Spinal cord (tissue), 9 donors: ENCODE measurements at regions not wholly inside any gene's neighbourhood (a gene's known extent, or its start where the extent isn't known, plus 50 kb on each side); places are given as distances from the start of the nearest gene placed in this dataset.

ENCODE experiments used
- DNase-seq, 6 donors: peaks; one replicate each; pipeline versions ENCODE4 v3.0.0 to v3.0.0-alpha.2; 2013 to 2015; ENCODE audit warnings: low spot score in 6 of 6, low read depth in 4 of 6
- H3K27ac ChIP-seq: one replicate; pipeline ENCODE4 v1.5.1; 2013; ENCODE audit warnings: low read depth, low read length, control low read depth
- H3K27me3 ChIP-seq: one replicate; pipeline ENCODE4 v1.6.1; 2013; ENCODE audit warnings: low read length; ENCODE audit not compliant: control insufficient read depth, insufficient read depth
- H3K36me3 ChIP-seq: one replicate; pipeline ENCODE4 v1.6.1; 2013; ENCODE audit warnings: low read length; ENCODE audit not compliant: control insufficient read depth, insufficient read depth
- H3K4me1 ChIP-seq: one replicate; pipeline ENCODE4 v1.6.1; 2013; ENCODE audit warnings: low read length; ENCODE audit not compliant: control insufficient read depth, insufficient read depth
- H3K4me3 ChIP-seq: one replicate; pipeline ENCODE4 v1.5.1; 2013; ENCODE audit warnings: low read depth, low read length, control low read depth
- H3K9me3 ChIP-seq: one replicate; pipeline ENCODE4 v1.6.1; 2013; ENCODE audit warnings: low read length; ENCODE audit not compliant: control insufficient read depth, insufficient read depth
- WGBS: methylation state at CpG from one replicate; pipeline ENCODE4 v1.1.5; 2013; ENCODE audit warnings: missing lambda C conversion rate; ENCODE audit not compliant: insufficient coverage; 5-methylcytosine and 5-hydroxymethylcytosine counted together
- donor health status: healthy.

DNA sequence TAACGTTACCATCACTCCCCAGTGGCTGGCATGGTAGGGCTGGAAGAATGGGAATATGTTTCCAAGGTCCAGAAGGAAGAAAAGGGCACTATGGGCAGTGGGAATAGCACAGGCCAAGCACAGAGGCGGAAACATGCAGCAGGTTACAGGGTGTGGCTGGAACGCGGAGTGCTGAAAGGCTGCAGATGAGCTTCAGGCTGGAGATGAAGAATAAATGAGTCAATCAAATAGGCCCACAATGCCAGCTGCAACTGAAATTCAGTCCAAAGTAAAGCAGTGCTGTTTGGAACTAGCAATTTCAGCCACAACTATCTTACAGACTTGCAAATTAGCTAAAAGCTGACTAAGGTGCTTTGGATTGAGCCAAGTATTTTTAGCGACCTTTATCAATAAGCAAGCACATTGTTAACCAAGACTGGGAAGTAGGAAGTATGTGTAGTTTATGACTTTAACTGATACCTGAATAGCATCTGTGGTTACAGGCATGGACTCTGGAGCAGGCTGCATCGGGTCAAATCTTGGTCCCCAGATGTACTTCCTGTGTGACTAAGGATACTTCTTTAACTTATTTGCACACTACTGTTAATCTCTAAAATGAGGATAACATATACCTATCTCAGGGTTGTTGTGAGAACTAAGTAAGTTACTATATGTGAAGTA, 77.5 kb upstream of the CTTNBP2 start:
- no peak overlapping the region for H3K27ac ChIP-seq
- WGBS, result 91% methylated on average over 4 of the region's 6 CpGs
- H3K27me3 ChIP-seq, result no peaks in the 10 kb centered on the region

DNA sequence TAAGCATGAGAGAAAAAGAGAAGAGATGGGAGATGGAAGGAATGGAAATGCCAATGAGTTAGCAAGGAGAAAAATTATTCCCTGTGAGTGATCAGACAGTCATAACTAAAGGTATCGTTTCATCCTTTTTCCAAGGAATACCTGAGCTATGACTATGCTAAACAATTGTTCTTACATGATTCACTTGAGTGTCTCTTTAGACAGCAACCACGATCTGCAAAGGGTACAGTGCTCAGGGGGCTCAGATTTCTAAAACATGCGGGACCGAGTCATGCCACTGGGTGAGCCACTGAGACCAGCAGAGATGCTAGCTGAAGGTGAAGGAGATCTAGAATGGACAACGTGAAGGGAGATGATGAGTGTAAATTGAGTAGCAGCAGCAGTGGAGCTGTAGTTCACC, 78.0 kb upstream of the CTTNBP2 start:
- Histone ChIP-seq H3K27ac (no peak overlapping the region), H3K4me1 (no peaks in the 10 kb centered on the region), H3K27me3 (no peaks in the 10 kb centered on the region), H3K9me3 (no peaks in the 10 kb centered on the region), H3K36me3 (no peaks in the 10 kb centered on the region), H3K4me3 (no peak overlapping the region)
- 74% methylated on average over 3 of the region's 5 CpGs for WGBS
- DNase-seq, result no peak

More for the DNA sequence above, 77.5 kb upstream of the CTTNBP2 start:
- DNase-seq, result no peak
- Histone ChIP-seq H3K9me3 (no peaks in the 10 kb centered on the region), H3K4me3 (no peak overlapping the region), H3K4me1 (no peaks in the 10 kb centered on the region), H3K36me3 (no peaks in the 10 kb centered on the region)

DNA sequence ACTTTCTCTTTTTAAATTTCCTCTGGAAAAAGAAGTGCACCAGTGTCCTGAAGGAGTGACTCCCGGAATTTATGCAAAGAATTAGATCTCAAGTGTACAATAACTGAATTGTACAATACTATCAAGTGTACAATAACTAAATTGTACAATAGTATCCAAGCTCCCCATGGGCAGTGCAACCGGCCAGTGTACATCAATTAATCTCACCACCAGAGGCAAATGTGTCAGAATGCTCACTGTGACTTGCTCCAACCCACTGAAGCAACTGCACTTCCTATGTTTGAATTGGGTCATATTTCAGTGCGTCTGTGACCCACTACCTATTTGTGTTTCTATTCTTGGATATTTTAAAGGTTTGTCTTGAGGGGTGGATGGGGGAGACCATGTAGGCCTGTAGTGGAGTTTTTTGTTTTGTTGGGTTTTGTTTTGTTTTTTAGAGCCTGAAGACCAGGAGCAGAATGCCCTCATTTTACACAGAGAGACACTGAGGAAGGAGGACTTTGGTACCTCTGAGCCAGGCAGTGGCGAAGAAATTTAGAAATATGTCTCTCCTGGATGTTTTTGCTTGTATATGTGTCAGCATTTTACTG, 78.5 kb upstream of the CTTNBP2 start:
- no peaks in the 10 kb centered on the region for H3K9me3 ChIP-seq
- no peaks in the 10 kb centered on the region for H3K36me3 ChIP-seq
- no peak for DNase-seq
- no peaks in the 10 kb centered on the region for H3K27me3 ChIP-seq
- H3K4me3 ChIP-seq, result no peak overlapping the region
- no peak overlapping the region for H3K27ac ChIP-seq
- no CpG with 5 or more reads among the region's 4 CpGs for WGBS
- H3K4me1 ChIP-seq, result no peaks in the 10 kb centered on the region

DNA sequence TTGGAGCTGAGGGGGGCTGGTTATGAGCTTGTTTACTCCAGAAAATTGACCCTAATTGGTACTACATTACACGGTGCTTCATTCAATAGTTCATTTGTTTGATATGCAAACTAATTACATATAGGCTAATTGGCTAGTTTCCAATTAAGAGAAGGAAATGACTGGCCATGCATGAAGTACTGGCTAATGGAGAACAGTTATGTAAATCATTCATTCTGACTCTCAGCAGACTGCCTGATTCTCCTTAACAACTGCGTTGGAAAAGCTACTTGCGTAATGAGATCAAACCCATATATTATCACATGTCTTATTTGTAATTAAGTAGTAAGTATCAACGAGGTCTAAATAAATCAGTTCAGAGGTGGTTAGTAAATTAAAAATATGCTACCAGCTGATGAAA, 81.8 kb upstream of the CTTNBP2 start:
- H3K27ac ChIP-seq, result no peak overlapping the region
- DNase-seq, result peak in 1 of 6 donors; percentile 69
- WGBS, result no CpG with 5 or more reads among the region's 4 CpGs

DNA sequence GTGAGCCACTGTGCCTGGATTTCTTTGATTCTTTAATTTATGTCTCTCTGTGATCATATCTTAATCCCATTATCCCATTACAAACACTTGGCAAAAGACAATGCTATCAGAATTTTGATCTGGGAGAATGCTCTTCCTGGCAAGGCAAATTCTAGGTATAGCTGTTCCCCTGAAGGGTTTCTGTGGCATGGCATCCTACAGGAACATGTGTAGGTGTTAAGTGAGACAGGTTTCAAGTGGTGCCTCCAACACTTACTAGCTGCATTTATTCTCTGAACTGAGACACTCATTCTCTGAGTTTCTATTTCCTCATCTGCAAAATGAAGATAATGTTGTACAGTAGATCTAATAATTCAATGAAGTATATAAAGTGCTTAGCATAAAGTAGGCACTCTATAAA, 87.1 kb upstream of the CTTNBP2 start:
- Histone ChIP-seq H3K36me3 (no peaks in the 10 kb centered on the region), H3K27ac (no peak overlapping the region), H3K9me3 (no peaks in the 10 kb centered on the region), H3K27me3 (no peaks in the 10 kb centered on the region), H3K4me1 (peaks cover 5% of the 10 kb centered on the region), H3K4me3 (no peak overlapping the region)
- no peak for DNase-seq

More for the DNA sequence above, 81.8 kb upstream of the CTTNBP2 start:
- no peaks in the 10 kb centered on the region for H3K27me3 ChIP-seq
- no peak overlapping the region for H3K4me3 ChIP-seq
- no peaks in the 10 kb centered on the region for H3K36me3 ChIP-seq
- H3K4me1 ChIP-seq, result no peaks in the 10 kb centered on the region
- H3K9me3 ChIP-seq, result no peaks in the 10 kb centered on the region

DNA sequence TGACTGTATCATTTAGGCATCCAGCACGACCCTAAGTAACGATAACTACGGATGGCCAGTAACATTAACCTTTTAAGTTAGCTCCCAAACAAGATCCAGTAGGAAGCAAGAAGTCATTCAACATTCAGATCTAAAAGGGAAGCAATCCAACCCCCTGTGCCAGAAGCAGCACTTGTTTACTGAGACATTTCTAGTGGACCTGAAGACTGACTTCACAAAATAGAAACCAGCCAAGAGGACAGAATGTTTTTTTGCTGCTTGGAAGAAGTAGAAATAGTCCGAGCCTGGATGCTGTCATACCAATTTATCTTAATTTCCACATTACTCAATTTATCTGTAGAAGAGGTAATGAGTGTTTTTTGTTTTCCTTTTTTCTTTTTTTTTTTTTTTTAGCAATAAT, 88.0 kb upstream of the CTTNBP2 start:
- Histone ChIP-seq H3K4me1 (peaks cover 5% of the 10 kb centered on the region), H3K4me3 (no peak overlapping the region), H3K27ac (no peak overlapping the region), H3K36me3 (no peaks in the 10 kb centered on the region), H3K9me3 (no peaks in the 10 kb centered on the region), H3K27me3 (no peaks in the 10 kb centered on the region)
- peak in 1 of 6 donors; percentile 35 for DNase-seq
- WGBS, result no CpG with 5 or more reads among the region's 4 CpGs

DNA sequence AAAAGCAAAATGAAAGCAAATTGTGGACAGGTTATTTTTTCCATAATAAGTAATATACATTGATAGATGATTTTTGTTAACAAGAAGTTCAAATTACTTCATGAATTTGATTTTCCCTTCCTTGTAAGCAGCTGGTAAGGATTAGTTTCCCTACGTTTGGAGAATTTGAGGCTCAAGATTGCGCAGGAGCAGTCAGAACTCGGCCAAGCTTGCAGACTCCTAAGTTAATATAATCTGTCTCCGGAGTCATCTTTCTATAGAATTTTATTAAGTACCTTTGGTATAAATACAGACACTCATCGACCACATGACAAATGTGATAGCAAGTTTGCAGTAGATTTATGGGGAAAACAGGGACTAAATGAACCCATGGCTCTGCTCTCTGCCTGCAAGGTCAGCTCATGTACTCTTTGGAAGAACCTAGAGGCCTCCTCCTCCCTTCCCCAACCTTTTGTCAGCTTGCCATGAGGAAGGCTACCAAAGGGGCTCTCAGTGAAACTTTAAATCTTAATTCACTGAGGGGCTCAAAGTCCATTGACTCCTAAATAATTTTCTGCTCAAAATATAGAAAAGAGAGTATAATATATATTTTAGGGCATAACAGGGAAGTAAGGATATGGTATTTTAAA, 89.2 kb upstream of the CTTNBP2 start:
- no peak overlapping the region for H3K27ac ChIP-seq
- no peak for DNase-seq
- no peaks in the 10 kb centered on the region for H3K9me3 ChIP-seq
- no peaks in the 10 kb centered on the region for H3K36me3 ChIP-seq
- H3K4me1 ChIP-seq, result peaks cover 5% of the 10 kb centered on the region
- WGBS, result no CpG with 5 or more reads among the region's 5 CpGs
- no peak overlapping the region for H3K4me3 ChIP-seq
- no peaks in the 10 kb centered on the region for H3K27me3 ChIP-seq

DNA sequence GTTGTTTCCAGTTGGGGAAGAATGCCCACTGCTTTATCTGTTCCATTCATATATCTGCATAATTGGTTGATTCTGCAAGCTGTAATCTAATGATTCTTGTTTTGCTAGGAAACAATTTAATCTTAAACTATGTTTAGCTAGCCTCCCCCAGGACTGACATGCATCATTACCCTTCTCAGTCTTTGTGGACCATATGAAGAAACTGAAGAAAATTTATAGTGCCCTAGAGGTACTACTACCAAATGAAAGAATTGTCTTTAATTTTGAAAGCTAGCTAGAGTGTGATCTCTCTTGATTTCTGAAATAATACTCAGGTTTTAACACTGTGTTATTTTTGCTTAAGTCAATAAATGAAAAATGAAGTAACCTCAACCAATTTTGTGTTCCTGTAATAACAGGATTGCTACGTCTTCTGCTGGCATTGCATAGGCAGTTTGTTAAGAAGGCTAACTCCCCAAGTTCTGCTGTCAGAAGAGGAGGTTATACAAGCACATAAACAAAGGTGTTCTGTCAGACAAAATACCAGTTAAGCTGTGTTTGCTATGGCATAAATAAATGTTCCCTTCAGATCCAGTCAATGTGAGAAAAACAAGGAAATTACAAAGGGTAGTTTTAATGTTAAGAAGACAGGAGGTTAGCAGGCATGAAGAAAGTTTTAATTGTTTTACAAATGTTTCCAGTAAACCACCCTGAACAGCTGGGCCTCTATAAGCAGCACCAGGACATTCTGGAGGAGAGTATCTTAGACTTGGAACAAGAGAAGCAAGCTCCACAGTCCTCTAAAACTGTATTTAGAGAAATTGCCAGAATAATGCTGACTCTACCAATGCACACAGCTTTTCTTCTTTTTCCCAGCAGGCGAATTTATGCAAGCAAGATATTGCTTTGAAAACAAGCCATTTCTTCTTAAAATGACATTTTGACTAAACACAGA, 90.3 kb upstream of the CTTNBP2 start:
- 75% methylated on average over 1 of the region's 2 CpGs for WGBS
- peak in 2 of 6 donors; percentile 72 to 73 for DNase-seq
- Histone ChIP-seq H3K4me1 (peaks cover 5% of the 10 kb centered on the region), H3K9me3 (no peaks in the 10 kb centered on the region), H3K4me3 (no peak overlapping the region), H3K27ac (no peak overlapping the region), H3K27me3 (no peaks in the 10 kb centered on the region), H3K36me3 (no peaks in the 10 kb centered on the region)

DNA sequence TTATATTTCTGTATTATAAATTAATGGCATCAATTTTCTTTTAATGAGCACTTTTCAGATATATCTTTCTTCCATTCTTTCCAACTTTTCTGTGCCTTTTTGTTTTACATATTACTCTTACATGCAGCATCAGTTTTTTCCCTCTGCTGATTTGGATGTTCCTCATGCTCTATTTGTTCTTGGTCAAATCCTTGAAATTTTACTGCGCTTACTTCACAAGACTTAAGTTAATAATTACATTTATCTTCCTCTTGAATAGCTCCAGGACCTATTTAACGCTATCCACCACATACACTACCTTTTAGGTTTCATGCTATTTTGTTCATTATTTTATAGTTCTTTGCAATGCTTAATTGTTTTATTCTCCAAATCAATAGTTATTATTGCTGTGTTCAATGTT, 97.6 kb upstream of the CTTNBP2 start:
- Histone ChIP-seq H3K4me3 (no peak overlapping the region), H3K36me3 (no peaks in the 10 kb centered on the region)
- no CpG with 5 or more reads among the region's 2 CpGs for WGBS

More for the DNA sequence above, 97.6 kb upstream of the CTTNBP2 start:
- DNase-seq, result no peak
- Histone ChIP-seq H3K4me1 (no peaks in the 10 kb centered on the region), H3K27ac (no peak overlapping the region), H3K27me3 (no peaks in the 10 kb centered on the region), H3K9me3 (no peaks in the 10 kb centered on the region)
